HG02642 (cell line): ENCODE measurements at regions not wholly inside any gene's neighbourhood (a gene's known extent, or its start where the extent isn't known, plus 50 kb on each side); places are given as distances from the start of the nearest gene placed in this dataset.
A peak's percentile ranks its signal among the peaks of the same experiment; 100 is the strongest.
"Not testable (repeated sequence)": the region's sequence is repeated elsewhere in the genome, so short reads cannot be mapped to it uniquely, and the experiment has no call there.

Source experiments
- ATAC-seq: cut with Tn5 transposase; IDR thresholded peaks from one replicate; pipeline ENCODE4 v1.9.1; 2021; ENCODE audit warnings: mild to moderate bottlenecking; ENCODE audit not compliant: unreplicated experiment, poor library complexity

DNA sequence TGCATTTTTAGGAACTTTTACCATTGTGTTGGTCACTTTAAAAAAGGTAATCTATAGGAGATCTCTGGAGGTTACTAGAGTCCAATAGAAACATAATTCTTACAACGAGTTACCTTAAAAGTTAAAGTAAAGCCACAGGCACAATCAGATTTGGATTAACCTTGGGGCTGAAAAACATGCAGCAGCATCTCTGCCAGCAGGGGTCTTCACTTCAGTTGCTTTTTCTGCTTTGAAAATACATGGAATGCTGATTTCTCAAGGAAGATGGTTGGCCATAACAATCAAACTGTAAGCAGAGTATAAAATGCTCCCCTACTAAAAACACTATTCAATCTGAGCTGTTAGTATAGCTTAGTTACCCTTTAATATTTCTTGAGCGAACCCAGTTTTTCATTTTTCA is 1072.3 kb upstream of the PCDH10 start:
- ATAC-seq = no peak

DNA sequence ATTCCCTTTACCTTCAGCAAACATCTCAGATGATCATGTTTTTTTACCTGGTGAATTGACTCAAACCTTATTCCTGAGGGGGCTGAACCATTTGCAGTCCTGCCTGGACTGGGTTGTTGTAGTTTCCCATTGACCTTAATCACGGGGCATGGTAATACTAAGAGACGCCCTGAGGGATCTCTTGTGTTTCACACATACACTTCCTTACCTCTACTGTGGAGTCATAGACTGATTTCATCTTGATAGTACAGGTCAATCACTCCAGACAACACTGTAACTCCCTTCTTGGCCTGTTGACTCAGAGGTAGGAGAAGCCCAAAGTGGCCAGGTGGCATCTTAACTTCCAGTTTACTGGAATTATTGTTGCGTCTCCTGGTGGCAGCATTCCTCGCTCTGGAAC is 1064.0 kb upstream of the PCDH10 start:
- no peak for ATAC-seq

DNA sequence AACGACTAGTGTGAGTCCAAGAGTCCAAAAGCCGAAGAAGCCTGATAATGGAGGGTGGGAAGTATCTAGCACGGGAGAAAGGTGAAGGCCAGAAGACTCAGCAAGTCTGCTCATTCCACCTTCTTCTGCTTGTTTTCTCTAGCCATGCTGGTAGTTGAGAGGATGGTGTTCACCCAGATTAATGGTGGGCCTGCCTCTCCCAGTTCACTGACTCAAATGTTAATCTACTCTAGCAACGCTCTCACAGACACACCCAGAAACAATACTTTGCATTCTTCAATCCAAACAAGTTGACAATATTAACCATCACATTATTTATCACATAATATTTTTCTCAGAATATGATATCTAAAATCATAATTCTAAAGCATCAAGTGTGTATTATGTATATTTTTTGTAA is 1055.1 kb upstream of the PCDH10 start:
- no peak for ATAC-seq

DNA sequence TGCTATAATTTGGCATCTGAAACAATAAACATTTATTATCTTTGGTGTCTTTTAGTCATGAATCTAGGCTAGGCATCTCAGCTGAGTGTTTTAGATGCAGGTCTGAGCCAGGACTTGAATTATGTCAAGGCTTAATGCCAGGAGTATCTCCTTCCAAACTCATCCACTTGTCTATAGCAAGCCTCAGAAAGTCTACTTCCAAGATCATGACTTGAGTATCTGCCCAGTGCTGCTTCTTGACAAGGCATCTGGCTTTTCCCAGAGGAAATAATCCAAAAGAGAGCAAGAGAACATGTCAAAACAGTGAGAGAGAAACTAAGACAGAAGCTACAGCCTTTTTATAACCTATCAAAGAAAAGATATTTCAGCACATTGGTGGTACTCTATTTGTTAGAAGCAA is 1052.1 kb upstream of the PCDH10 start:
- ATAC-seq = no peak

DNA sequence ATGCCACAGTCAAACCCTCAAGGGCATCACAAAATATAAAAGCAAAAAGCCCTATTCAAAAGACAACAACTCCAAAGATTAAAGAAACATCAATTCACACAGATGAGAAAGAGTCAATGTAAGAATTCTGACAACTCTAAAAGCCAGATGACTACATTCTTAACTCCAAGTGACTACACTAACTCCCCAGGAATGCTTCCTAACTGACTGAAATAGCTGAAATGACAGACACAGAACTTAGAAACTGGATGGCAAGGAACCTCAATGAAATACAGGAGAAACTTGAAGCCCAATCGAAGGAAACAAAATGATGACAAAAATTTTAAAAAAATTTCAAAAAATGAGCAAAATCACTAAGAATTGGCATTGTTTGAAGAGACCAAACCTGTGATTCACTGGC is 1047.6 kb upstream of the PCDH10 start:
- no peak for ATAC-seq

DNA sequence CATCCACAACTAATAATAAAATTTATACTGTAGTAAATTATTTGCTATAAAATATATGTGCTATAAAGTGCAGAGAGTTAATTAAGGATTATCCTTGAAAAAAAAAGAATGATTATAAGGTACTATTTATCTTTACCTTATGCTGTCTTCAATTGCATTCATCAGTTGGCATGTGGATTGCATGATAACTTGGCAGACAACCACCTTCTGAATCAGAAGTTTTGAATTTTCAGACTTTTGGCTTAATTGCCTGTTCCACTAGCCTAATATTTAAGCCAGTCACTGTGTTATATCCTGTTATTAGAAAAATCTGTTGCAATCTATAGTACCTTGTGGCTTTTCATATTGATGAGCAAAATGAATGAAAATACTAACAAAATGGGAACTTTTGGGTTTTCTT is 1040.3 kb upstream of the PCDH10 start:
- no peak for ATAC-seq

DNA sequence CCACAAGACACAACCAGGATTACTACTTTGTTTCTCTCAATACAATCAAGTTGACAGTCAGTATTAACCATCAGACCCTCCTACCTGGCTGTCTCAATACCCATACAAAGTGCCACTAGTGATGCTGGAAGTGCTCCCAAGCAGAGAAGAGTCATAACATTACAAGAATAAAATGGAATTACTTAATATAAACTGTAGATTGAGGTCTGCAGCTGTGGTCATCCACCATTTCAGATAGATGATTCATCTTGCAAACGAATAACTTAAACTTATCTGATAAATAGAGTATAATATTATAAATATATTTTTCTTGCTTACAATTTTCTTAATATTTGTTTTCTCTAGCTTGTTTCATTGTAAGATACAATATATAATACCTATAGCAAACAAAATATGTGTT is 1034.2 kb upstream of the PCDH10 start:
- ATAC-seq = no peak

DNA sequence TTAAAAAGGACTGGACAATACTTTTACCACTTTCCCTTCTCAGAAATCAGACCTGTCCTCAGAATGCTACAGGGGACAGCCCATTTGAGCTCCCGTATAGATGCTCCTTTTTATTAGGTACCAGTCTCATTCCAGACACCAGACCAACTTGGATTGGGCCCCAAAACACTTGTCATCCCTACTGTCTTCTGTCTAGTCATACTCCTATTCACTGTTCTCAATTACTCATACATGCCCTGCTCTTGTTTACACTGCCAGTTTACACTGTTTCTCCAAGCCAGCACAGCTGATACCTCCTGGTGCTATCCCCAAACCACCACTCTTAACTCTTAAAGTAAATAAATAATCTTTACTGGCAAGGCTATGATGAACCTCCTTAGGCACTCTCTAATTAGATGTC is 1026.4 kb upstream of the PCDH10 start:
- ATAC-seq = not testable (repeated sequence)

DNA sequence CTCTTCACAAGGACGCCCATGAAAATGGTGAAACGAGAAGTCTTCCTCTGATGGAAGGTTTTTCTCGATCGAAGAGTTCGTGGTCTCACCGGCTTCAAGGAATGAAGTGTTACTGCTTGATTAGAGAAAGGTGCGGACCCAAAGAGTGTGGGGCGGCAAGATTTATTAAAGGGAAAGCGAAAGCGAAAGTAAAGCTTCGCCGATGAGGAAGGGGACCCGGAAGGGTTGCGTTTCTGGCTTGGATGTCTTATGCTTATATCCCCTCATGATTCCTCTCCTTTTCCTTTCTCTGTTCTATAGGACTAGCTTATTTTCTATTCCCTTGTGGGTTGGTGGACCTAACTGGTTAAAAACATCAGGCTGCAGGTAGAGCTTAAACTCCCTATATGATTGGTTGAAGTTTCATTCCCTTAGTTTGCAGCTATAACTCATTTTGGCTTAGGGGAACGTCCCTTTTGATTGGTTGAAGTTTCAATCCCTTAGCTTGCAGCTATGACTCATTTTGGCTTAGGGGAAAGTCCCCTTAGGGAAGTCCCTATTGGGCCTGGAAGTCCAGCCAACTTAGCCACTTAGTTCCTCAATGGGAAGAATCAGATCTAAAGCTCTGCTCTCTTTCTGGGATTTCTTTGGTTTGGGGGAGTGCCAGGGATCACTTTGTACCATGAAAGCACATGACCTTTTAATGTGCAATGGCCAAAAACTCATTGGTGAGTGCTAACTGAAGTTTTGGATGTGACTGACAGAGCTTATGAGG is 1025.0 kb upstream of the PCDH10 start:
- peak; percentile 51 for ATAC-seq

DNA sequence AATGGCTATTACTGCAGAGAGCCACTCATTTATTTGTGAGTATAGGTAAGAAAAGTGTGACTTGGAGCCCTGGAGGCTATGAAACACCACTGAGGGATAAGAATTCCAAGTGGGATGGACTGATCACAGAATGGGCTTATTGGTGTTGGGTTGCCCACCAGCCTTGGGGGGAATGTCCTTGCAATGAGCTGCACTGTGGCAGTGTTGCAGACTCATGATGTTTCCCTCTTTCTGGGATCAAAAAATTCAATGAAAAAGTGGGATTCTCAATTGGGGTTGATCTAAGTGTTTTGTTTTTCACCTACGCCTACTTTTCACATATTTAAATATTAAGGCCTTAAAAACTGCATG is 1024.5 kb upstream of the PCDH10 start:
- ATAC-seq = no peak

DNA sequence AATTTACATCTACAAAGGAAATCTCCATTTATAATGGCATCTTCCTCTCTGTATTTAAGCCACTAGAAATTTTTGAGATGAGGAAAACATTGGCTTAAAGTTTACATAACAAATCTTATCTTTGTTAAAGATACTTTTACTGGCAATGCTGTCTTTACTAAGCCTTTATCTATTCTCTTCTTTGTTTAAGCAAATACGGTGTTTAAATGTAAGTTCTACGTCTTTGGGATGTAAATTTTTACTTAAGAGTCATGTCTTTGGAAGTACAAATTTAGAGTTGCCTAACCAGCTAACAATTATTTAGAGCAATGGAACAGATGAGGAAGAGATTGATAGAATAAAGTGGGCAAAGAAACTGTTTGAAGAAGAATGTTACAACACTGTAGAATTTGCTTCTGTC is 1024.0 kb upstream of the PCDH10 start:
- no peak for ATAC-seq

DNA sequence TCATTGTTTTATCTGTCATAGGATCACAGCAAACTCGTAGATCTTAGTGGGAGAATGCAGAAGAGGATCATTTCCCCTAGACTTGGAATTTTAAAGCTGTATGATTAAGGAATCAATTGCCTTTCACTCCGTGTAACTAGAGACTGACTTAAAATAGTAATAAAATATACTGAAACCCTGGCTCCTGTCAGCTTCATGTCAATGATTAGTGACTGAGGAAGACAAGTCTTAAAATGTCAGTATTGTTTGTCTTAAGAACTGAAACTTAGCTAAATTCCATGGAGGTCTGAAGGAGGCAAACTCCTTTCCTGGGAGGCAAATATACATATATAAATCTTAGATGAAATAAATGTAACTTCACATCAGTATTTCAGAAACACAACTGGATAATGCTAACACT is 1016.7 kb upstream of the PCDH10 start:
- ATAC-seq = no peak

DNA sequence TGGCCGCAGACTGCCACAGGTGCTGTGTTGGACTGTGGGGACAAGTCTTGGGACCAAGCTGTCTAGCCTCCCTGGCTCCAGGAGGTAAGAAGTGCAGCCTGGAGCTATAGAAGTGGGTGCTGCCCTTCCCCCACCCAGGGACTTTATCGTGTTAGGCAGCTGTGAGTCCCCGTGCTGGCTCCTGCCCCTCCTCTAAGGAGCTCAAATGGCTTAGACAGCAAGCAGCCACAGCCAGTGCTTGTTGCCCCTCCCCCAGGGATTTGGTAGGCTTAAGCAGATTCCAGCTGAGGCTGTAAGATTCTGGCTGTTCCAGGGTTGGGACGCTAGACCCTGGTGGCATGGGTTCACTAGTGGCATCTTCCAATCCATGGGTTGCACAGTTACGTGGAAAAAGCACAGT is 979.4 kb upstream of the PCDH10 start:
- ATAC-seq = no peak

DNA sequence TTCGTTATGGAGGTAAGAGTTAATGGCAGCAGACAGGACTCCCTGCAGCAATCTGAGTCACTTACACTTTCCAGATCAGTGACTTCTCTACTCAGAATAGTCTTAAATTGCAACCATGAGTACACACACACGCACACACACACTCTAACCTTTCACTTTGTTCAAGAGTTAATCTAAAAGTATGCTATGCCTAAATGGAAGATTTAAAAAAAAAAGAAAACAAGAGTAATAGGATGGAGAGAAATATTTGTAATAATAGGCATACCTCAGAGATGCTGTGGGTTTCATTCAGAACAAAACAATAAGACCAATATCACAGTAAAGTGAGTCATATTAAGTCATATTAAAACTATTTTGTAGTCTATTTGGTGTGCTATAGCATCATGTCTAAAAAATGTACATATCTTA is 969.1 kb upstream of the PCDH10 start:
- no peak for ATAC-seq

DNA sequence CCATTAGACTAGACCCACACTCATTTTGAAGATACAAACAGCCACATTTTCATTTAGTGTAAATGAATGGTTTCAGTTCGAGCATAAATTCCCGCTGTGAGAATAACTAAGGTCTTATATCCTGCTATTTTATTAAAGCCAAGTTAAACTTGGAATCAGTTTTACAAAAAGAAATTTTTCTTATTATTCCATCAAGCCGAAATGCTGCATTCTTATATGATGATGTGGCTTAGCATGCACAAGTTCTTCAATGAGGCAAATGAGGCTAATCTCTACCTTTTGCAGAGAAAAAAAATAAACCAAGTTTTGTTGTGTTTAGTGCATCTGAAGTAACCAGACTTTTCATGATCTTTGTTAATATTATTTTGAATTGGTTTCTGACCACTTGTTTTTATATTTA is 953.9 kb upstream of the PCDH10 start:
- no peak for ATAC-seq

DNA sequence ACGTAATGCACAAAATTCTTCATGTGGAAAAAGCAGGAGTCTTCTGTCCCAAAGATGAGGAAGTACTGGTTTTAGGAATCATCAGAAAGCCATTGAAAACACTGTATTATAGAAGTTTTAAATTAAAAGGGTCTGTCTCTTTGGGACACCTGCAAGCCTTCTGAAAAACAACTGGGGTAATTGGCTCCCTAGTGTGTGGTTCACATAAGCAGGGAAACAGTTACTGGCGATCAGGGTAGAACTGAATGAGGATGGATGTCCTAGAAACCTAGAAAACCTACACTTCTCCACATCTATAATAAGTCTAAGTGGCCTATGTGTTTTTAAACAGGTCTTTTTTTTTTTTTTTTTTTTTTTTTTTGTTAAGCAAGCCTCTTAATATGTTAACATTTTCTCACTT is 945.5 kb upstream of the PCDH10 start:
- ATAC-seq = no peak

DNA sequence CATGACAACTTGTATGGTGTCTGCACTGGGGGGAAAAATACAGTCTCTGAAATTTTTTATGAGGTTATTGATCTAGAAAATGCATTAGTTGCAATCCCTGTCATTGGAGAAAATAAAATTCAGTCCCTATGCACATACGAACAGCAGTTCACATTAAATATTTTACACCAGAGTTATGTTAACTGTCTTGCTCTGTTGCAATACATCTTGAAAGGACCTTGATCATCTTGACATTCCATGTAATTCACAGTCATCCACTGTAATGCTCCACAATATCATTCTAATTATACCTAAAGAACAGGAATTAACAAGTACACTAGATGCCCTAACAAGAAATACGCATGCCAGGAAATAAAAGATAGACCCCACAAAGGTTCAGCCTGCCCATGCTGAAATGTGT is 934.6 kb upstream of the PCDH10 start:
- ATAC-seq = no peak

DNA sequence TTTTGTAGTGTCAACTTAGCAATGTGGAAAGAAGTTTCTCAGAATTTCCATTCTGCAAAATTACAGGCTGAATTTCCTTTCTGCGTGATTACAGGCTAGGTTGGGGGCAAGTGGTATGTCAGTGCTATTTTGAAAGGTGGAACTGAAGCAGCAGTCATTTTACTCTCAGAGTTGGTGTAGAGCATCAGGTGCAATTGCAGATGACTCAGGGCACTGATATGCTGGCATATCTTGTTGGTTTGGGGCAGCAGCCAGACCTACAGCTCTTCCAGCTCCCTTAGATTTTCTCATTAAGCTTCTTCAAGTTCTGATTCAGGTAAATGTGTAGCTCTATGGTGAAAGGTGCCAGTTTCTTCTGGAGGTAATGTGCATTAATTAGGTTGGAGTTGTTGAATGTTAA is 930.7 kb upstream of the PCDH10 start:
- no peak for ATAC-seq

DNA sequence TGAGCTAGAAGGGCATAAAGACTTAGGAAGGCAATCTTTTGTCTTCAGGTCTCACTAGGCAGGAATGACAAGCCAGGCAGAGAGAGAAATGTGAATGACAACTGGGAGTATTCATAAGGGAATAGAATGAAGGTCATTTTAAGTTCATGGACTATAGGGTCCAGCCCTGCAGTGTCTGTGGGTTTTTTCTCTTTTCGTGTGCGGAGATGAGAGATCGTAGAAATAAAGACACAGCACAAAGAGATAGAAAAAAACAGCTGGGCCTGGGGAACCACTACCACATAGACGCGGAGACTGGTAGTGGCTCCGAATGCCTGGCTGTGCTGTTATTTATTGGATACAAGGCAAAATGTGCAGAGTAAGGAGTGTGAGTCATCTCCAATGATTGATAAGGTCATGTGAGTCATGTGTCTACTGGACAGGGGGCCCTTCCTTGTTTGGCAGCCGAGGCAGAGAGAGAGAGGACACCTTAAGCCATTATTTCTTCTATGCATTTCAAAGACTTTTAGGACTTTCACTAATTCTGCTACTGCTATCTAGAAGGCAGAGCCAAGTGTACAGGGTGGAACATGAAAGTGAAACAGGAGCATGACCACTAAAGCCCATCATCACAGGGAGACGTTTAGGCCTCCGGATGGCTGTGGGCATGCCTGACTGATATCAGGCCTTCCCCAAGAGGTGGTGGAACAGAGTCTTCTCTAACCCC is 921.8 kb upstream of the PCDH10 start:
- no peak for ATAC-seq

DNA sequence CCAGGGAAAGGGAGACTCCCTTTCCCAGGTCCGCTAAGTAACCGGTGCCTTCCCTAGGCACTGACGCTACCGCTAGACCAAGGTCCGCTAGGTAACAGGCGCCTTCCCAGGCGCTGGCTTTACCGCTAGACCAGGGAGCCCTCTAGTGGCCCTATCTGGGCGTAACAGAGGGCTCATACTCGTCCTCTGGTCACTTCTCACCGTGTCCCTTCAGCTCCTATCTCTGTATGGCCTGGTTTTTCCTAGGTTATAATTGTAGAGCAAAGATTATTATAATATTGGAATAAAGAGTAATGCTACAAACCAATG is 921.3 kb upstream of the PCDH10 start:
- ATAC-seq = not testable (repeated sequence)

DNA sequence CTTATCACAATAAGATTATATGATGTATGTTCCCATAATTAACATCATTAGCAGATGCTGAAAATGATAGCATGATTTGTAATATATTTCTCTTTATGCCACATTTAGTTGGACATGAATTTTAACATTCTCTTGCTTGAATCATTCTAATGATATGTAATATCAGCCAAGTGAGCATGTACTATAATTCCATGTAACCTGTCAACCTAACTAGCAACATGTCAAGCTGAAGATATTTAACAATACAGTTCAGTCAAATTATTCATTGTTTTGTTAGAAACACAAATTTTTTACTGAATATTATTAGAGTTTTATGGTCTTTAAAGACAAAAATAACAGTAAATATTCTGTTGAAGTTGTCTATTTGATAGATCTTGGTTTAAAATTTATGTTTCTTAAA is 920.4 kb upstream of the PCDH10 start:
- ATAC-seq = no peak

DNA sequence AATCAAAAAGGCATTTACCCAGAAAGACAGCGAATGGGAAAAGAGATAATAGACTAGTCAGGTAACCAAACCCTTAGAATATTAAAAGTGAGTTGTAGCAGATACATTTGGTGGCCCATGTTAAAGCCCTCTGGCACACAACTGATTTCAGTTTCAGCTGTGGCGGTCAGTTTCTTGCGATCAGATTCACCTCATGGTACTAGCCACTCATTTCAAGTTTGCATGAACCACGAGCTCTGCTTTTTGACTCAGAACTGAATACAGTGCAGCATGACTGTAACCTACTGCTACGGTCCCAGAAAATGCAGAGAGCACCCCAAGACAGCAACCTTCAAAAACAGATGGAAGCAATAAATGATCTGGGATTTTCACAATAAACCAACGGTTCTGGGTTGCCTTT is 919.1 kb upstream of the PCDH10 start:
- ATAC-seq = no peak
